CD14-positive monocyte (primary cell): ENCODE measurements at regions not wholly inside any gene's neighbourhood (a gene's known extent, or its start where the extent isn't known, plus 50 kb on each side); places are given as distances from the start of the nearest gene placed in this dataset.

Experiments used
- DNase-seq, 3 donors: peaks; one replicate each; pipeline ENCODE4 v3.0.0-alpha.2; 2011 to 2022
- H2AFZ ChIP-seq: 2 replicates; pipeline ENCODE4 v1.6.0; 2012; ENCODE audit warnings: mild to moderate bottlenecking, low read depth, low read length, inconsistent platforms; ENCODE audit not compliant: insufficient read depth, poor library complexity, severe bottlenecking
- H3K27ac ChIP-seq, 2 donors: 1 replicate in 1 of 2; 2 replicates in 1 of 2; pipeline ENCODE4 v1.5.1; 2012 to 2013; ENCODE audit warnings: low read length in 2 of 2, control low read depth in 1 of 2, inconsistent platforms in 1 of 2, low read depth in 1 of 2, mild to moderate bottlenecking in 1 of 2
- H3K27me3 ChIP-seq, 2 donors: one replicate each; pipeline versions ENCODE4 v1.6.0 to v1.6.1; 2011 to 2013; ENCODE audit warnings: low read length in 2 of 2; ENCODE audit not compliant: control insufficient read depth in 2 of 2, insufficient read depth in 2 of 2
- H3K36me3 ChIP-seq, 2 donors: replicated peaks in 1 of 2; 1 replicate in 1 of 2; 2 replicates in 1 of 2; pipeline versions ENCODE4 v1.5.1 to v1.6.1; 2012 to 2013; ENCODE audit warnings: low read length in 2 of 2, control low read depth in 1 of 2, inconsistent platforms in 1 of 2, mild to moderate bottlenecking in 1 of 2; ENCODE audit not compliant: insufficient read depth in 2 of 2, control insufficient read depth in 1 of 2
- H3K4me1 ChIP-seq, 2 donors: 1 replicate in 1 of 2; 2 replicates in 1 of 2; pipeline versions ENCODE4 v1.5.1 to v1.6.1; 2012 to 2013; ENCODE audit warnings: low read length in 2 of 2, control low read depth in 1 of 2, inconsistent platforms in 1 of 2, mild to moderate bottlenecking in 1 of 2, moderate library complexity in 1 of 2; ENCODE audit not compliant: insufficient read depth in 2 of 2, control insufficient read depth in 1 of 2
- H3K4me2 ChIP-seq: replicated peaks from 2 replicates; pipeline ENCODE3; 2012; ENCODE audit warnings: low read length, moderate library complexity, mild to moderate bottlenecking; ENCODE audit not compliant: poor library complexity, severe bottlenecking; ENCODE audit errors: extremely low read depth
- H3K4me3 ChIP-seq, 3 experiments: fragments of 200-600 bp in 1 of 3; sonication (generic) in 1 of 3; replicated peaks in 1 of 3; 1 replicate in 2 of 3; 2 replicates in 1 of 3; pipeline ENCODE4 v1.5.1; 2011 to 2013; ENCODE audit warnings: low read length in 3 of 3, mild to moderate bottlenecking in 3 of 3, control low read depth in 2 of 3, low read depth in 2 of 3, inconsistent platforms in 1 of 3, moderate library complexity in 1 of 3
- H3K79me2 ChIP-seq: 2 replicates; pipeline ENCODE4 v1.6.0; 2012; ENCODE audit warnings: mild to moderate bottlenecking, control low read depth, inconsistent platforms, low read length, moderate library complexity; ENCODE audit not compliant: insufficient read depth
- H3K9ac ChIP-seq: 2 replicates; pipeline ENCODE4 v1.6.0; 2017; ENCODE audit warnings: low read length, mild to moderate bottlenecking; ENCODE audit not compliant: insufficient read depth, poor library complexity, severe bottlenecking
- H3K9me3 ChIP-seq, 2 donors: replicated peaks in 1 of 2; 1 replicate in 1 of 2; 2 replicates in 1 of 2; pipeline versions ENCODE4 v1.5.1 to v1.6.1; 2012 to 2013; ENCODE audit warnings: low read length in 2 of 2, control low read depth in 1 of 2; ENCODE audit not compliant: control insufficient read depth in 1 of 2, insufficient read depth in 1 of 2
- H4K20me1 ChIP-seq: 2 replicates; pipeline ENCODE4 v1.6.0; 2012; ENCODE audit warnings: mild to moderate bottlenecking, low read length, control low read depth, moderate library complexity; ENCODE audit not compliant: insufficient read depth
- H3K27ac Mint-ChIP-seq, 7 donors: one replicate each; pipeline ENCODE4 v1.8.0; 2020; ENCODE audit warnings: mild to moderate bottlenecking in 7 of 7, mixed read lengths in 7 of 7, moderate library complexity in 6 of 7, inconsistent platforms in 2 of 7
- H3K27me3 Mint-ChIP-seq, 3 donors: one replicate each; pipeline ENCODE4 v1.8.0; 2021 to 2022; ENCODE audit warnings: low read depth in 3 of 3, mild to moderate bottlenecking in 3 of 3, mixed read lengths in 3 of 3, moderate library complexity in 3 of 3, inconsistent platforms in 1 of 3
- H3K36me3 Mint-ChIP-seq, 2 donors: one replicate each; pipeline ENCODE4 v1.8.0; 2020; ENCODE audit warnings: mixed read lengths in 2 of 2, inconsistent platforms in 1 of 2, mild to moderate bottlenecking in 1 of 2
- H3K4me1 Mint-ChIP-seq: one replicate; pipeline ENCODE4 v1.8.0; 2020; ENCODE audit warnings: mild to moderate bottlenecking, mixed read lengths
- H3K4me3 Mint-ChIP-seq, 2 donors: one replicate each; pipeline ENCODE4 v1.8.0; 2020; ENCODE audit warnings: mild to moderate bottlenecking in 2 of 2, mixed read lengths in 2 of 2, moderate library complexity in 1 of 2
- H3K9me3 Mint-ChIP-seq, 7 donors: one replicate each; pipeline ENCODE4 v1.8.0; 2020 to 2022; ENCODE audit warnings: mixed read lengths in 7 of 7, mild to moderate bottlenecking in 6 of 7, moderate library complexity in 6 of 7, inconsistent platforms in 2 of 7
- CTCF ChIP-seq: fragments of 200-600 bp; IDR thresholded peaks from one replicate; pipeline ENCODE4 v1.8.0; 2022; ENCODE audit warnings: antibody characterized with exemption, mild to moderate bottlenecking
- WGBS: methylation state at CpG from one replicate; pipeline ENCODE4 v1.1.5; 2013; ENCODE audit warnings: missing lambda C conversion rate; ENCODE audit not compliant: insufficient coverage; 5-methylcytosine and 5-hydroxymethylcytosine counted together
- intact Hi-C, 2 donors: fragments of 100-400 bp; cut with micrococcal nuclease; formaldehyde crosslinking; loops; one replicate each; pipeline versions ENCODE4 v1.15.0 to v1.15.1; 2023

GRCh38 chr20:16170406-16170971 is 402.8 kb downstream of the KIF16B start:
- no peak for TF ChIP-seq CTCF
- 93% methylated on average over 3 of the region's 7 CpGs for WGBS
- H3K27me3 Mint-ChIP-seq: peaks cover 0 to 2% (median 0%) of the 10 kb centered on the region in 3 donors
- no peaks in the 10 kb centered on the region for H3K4me1 Mint-ChIP-seq
- no peak overlapping the region for H3K27ac Mint-ChIP-seq
- Histone ChIP-seq H3K9me3 (no peaks in the 10 kb centered on the region), H3K9ac (no peak overlapping the region), H4K20me1 (no peaks in the 10 kb centered on the region), H3K4me2 (no peak overlapping the region), H3K27me3 (no peaks in the 10 kb centered on the region), H2AFZ (no peak overlapping the region), H3K4me3 (no peak overlapping the region), H3K79me2 (no peaks in the 10 kb centered on the region), H3K36me3 (no peaks in the 10 kb centered on the region), H3K27ac (no peak overlapping the region), H3K4me1 (no peaks in the 10 kb centered on the region)
- no peak overlapping the region for H3K4me3 Mint-ChIP-seq
- DNase-seq: no peak
- intact Hi-C loops: no loop called here
- H3K9me3 Mint-ChIP-seq: peaks cover 2 to 10% (median 5%) of the 10 kb centered on the region in 7 donors
- no peaks in the 10 kb centered on the region for H3K36me3 Mint-ChIP-seq

- Mint-ChIP-seq H3K9me3 (peaks cover 3 to 9% (median 6%) of the 10 kb centered on the region in 7 donors), H3K36me3 (no peaks in the 10 kb centered on the region), H3K27me3 (peaks cover 0 to 1% (median 1%) of the 10 kb centered on the region in 3 donors), H3K27ac (no peak overlapping the region), H3K4me3 (no peak overlapping the region), H3K4me1 (no peaks in the 10 kb centered on the region)
- no peak overlapping the region for H3K4me2 ChIP-seq
- H3K79me2 ChIP-seq: no peaks in the 10 kb centered on the region
- H3K9me3 ChIP-seq: peaks cover 2 to 5% of the 10 kb centered on the region in 2 donors
- no peaks in the 10 kb centered on the region for H3K4me1 ChIP-seq
- H3K4me3 ChIP-seq: no peak overlapping the region
- 100% methylated on average over 1 of the region's 2 CpGs for WGBS
- H3K27ac ChIP-seq: no peak overlapping the region
- H4K20me1 ChIP-seq: no peaks in the 10 kb centered on the region
- H3K36me3 ChIP-seq: no peaks in the 10 kb centered on the region
- intact Hi-C loops: no loop called here
- H2AFZ ChIP-seq: no peak overlapping the region
- TF ChIP-seq CTCF: no peak
- H3K27me3 ChIP-seq: no peaks in the 10 kb centered on the region
- H3K9ac ChIP-seq: no peak overlapping the region
- DNase-seq: no peak
These were observed 405.7 kb downstream of the KIF16B start for GRCh38 chr20:16167423-16168130.
